ENCODE measurements at regions not wholly inside any gene's neighbourhood (a gene's known extent, or its start where the extent isn't known, plus 50 kb on each side); places are given as distances from the start of the nearest gene placed in this dataset.

DNA sequence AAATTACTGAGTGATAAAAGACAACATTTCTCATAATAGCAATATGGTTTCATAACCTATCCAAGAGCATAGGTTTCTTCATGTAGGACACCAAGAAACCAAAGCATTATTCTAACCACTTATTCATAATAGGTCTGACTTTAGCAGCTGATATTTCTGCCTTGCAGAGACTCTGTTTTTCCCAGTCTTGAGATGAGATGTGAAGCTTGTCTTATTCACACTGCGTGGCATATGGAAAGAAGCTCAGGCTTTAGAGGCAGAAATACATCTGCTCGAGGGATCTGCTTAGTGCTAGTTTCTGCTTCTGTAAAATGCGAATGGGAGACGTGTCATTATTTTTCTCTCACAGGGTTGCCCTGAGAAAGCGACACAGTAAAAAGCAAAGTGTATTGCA lies 232.0 kb upstream of the SPRY2 start:
- TF ChIP-seq, protein P1, sequence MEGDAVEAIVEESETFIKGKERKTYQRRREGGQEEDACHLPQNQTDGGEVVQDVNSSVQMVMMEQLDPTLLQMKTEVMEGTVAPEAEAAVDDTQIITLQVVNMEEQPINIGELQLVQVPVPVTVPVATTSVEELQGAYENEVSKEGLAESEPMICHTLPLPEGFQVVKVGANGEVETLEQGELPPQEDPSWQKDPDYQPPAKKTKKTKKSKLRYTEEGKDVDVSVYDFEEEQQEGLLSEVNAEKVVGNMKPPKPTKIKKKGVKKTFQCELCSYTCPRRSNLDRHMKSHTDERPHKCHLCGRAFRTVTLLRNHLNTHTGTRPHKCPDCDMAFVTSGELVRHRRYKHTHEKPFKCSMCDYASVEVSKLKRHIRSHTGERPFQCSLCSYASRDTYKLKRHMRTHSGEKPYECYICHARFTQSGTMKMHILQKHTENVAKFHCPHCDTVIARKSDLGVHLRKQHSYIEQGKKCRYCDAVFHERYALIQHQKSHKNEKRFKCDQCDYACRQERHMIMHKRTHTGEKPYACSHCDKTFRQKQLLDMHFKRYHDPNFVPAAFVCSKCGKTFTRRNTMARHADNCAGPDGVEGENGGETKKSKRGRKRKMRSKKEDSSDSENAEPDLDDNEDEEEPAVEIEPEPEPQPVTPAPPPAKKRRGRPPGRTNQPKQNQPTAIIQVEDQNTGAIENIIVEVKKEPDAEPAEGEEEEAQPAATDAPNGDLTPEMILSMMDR (IDR thresholded peaks at IDR 0.05) = no peak
- TF ChIP-seq POLR2A (IDR thresholded peaks at IDR 0.05) = no peak
